Breast epithelium (tissue), 4 donors: ENCODE measurements at regions not wholly inside any gene's neighbourhood (a gene's known extent, or its start where the extent isn't known, plus 50 kb on each side); places are given as distances from the start of the nearest gene placed in this dataset.

Experiments used
- DNase-seq, 2 donors: peaks; one replicate each; pipeline ENCODE4 v3.0.0-alpha.2; 2019; ENCODE audit warnings: low spot score in 2 of 2
- H3K27ac ChIP-seq, 2 donors: fragments of 200-600 bp; sonication (generic) in 1 of 2; one replicate each; pipeline ENCODE4 v1.5.1; 2016 to 2019; ENCODE audit warnings: mild to moderate bottlenecking in 1 of 2
- H3K27me3 ChIP-seq, 2 donors: fragments of 200-600 bp; sonication (generic) in 1 of 2; one replicate each; pipeline versions ENCODE4 v1.5.1 to v1.6.0; 2017 to 2019; ENCODE audit warnings: control low read depth in 1 of 2, mild to moderate bottlenecking in 1 of 2
- H3K36me3 ChIP-seq: fragments of 200-600 bp; one replicate; pipeline ENCODE4 v1.5.1; 2019
- H3K4me1 ChIP-seq, 2 donors: fragments of 200-600 bp; sonication (generic); one replicate each; pipeline ENCODE4 v1.5.1; 2016 to 2019; ENCODE audit warnings: control low read depth in 1 of 2
- H3K4me3 ChIP-seq, 3 donors: fragments of 200-600 bp; sonication (generic); 1 replicate in 2 of 3; 2 replicates in 1 of 3; pipeline ENCODE4 v1.5.1; 2016 to 2019; ENCODE audit warnings: mild to moderate bottlenecking in 3 of 3, moderate library complexity in 2 of 3
- H3K9me3 ChIP-seq, 2 donors: fragments of 200-600 bp; sonication (generic) in 1 of 2; one replicate each; pipeline ENCODE4 v1.5.1; 2016 to 2019; ENCODE audit warnings: control low read depth in 1 of 2
- POLR2A ChIP-seq: fragments of 450-650 bp; IDR thresholded peaks from one replicate; pipeline ENCODE4 v1.6.1; 2016; ENCODE audit warnings: antibody characterized with exemption, mild to moderate bottlenecking, moderate library complexity
- POLR2AphosphoS5 ChIP-seq, 3 donors: sonication (generic); formaldehyde crosslinking; IDR thresholded peaks; one replicate each; pipeline ENCODE4 v1.6.1; 2017; ENCODE audit warnings: antibody characterized with exemption in 3 of 3
- intact Hi-C: fragments of 100-400 bp; cut with DNase I; formaldehyde crosslinking; loops from one replicate; pipeline ENCODE4 v1.15.1; 2023; ENCODE audit warnings: low total_unique reads
- TF ChIP-seq, protein P1 (sequence below), 3 donors: fragments of 450-650 bp; IDR thresholded peaks; one replicate each; pipeline ENCODE4 v1.5.1; 2016 to 2017; ENCODE audit warnings: antibody characterized with exemption in 3 of 3, mild to moderate bottlenecking in 3 of 3, moderate library complexity in 3 of 3

DNA sequence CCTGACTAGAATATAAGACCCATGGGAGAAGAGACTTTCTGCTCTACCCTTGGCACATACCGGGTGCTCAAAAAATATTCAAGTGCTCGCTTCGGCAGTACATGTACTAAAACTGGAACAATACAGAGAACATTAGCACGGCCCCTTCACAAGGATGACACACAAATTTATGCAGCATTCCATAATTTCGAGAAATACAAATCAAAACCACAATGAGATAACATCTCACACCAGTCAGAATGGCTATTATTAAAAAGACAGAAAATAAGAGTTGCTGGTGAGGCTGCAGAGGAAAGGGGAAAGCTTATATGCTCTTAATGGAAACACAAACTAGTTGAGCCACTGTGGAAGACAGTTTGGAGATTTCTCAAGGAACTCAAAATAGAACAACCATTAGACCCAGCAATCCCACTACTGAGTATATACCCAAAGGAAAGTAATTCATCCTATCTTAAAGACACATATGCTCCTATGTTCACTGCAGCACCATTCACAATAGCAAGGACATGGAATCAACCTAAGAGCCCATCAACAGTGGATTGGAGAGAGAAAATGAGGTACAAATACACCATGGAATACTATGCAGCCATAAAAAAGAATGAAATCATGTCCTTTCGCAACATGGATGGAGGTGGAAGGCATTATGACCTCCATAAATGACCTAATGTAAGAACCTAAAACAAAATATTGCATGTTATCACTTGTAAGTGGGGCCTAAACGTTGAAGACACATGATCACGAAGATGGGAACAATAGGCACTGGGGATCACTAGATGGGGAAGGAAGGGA lies 71.6 kb upstream of the CYP1B1 start:
- no peaks in the 10 kb centered on the region for H3K9me3 ChIP-seq
- H3K4me1 ChIP-seq, result peaks cover 3 to 10% of the 10 kb centered on the region in 2 donors
- intact Hi-C loops, result no loop called here
- peak overlapping the region; percentile 83 to 95 for H3K27ac ChIP-seq
- H3K36me3 ChIP-seq, result no peaks in the 10 kb centered on the region
- H3K4me3 ChIP-seq, result no peak overlapping the region
- DNase-seq, result no peak
- H3K27me3 ChIP-seq, result no peaks in the 10 kb centered on the region
- TF ChIP-seq, protein P1, sequence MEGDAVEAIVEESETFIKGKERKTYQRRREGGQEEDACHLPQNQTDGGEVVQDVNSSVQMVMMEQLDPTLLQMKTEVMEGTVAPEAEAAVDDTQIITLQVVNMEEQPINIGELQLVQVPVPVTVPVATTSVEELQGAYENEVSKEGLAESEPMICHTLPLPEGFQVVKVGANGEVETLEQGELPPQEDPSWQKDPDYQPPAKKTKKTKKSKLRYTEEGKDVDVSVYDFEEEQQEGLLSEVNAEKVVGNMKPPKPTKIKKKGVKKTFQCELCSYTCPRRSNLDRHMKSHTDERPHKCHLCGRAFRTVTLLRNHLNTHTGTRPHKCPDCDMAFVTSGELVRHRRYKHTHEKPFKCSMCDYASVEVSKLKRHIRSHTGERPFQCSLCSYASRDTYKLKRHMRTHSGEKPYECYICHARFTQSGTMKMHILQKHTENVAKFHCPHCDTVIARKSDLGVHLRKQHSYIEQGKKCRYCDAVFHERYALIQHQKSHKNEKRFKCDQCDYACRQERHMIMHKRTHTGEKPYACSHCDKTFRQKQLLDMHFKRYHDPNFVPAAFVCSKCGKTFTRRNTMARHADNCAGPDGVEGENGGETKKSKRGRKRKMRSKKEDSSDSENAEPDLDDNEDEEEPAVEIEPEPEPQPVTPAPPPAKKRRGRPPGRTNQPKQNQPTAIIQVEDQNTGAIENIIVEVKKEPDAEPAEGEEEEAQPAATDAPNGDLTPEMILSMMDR (IDR thresholded peaks at IDR 0.05), result no peak
- TF ChIP-seq POLR2A (no peak), POLR2AphosphoS5 (IDR thresholded peaks at IDR 0.05) (no peak)

DNA sequence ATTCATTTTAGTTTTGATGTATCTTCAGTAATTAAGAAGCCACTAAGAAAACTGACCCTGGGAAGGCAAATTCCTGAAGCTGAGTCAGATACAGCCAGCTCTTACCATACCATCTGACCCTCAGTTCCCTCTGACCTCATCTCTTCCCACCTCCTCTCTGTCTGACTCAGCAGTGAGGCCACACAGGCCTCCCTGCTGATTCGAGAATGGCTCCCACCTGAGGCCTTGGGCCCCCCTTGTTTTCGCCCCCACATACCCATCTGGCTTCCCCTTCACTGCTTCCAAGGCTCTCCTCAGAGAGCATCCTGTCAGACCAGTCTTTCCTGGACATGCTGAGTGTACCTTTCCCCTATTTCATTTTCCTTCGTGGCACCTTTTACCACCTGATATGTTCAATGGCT lies 71.0 kb upstream of the CYP1B1 start:
- H3K4me1 ChIP-seq, result peaks cover 3 to 10% of the 10 kb centered on the region in 2 donors
- DNase-seq, result peak in 1 of 2 donors; percentile 48
- no peaks in the 10 kb centered on the region for H3K9me3 ChIP-seq
- H3K36me3 ChIP-seq, result no peaks in the 10 kb centered on the region
- peak overlapping the region; percentile 83 to 95 for H3K27ac ChIP-seq
- TF ChIP-seq, protein P1 (IDR thresholded peaks at IDR 0.05), result no peak
- TF ChIP-seq POLR2AphosphoS5 (IDR thresholded peaks at IDR 0.05) (no peak), POLR2A (no peak)
- H3K27me3 ChIP-seq, result no peaks in the 10 kb centered on the region
- H3K4me3 ChIP-seq, result peak overlapping the region in 1 of 3 donors; percentile 9
- intact Hi-C loops, result no loop called here

DNA sequence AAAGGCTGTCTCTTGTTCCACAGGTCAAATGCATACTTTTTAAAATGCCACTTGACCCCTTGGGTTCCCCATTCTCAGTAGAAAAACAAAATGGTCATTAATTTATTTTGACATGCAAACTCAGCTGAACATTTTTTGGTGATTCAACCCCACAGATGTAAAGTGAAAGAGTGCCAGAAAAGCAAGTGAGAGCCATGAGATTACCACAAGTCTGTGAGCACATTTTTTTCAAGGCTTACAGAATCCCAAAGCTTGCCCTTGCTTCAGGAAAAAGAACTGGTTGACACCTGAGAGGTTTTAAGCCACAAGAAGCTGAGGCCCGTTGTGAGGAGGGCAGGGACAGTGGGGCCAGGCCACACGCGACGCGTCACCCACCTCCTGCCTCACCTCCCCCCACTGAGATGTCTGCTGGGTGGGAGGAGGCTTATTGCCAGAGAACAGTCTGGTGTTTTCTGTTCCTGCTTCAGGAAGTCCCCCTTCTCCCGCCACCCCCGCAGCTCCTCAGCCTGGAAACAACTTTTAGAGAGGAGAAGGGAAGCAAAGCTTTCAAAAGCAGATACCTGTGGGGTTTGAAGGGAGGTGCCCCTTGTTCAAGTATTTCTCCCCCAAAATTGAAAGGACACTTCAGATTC lies 70.4 kb upstream of the CYP1B1 start:
- no peak for TF ChIP-seq POLR2A

DNA sequence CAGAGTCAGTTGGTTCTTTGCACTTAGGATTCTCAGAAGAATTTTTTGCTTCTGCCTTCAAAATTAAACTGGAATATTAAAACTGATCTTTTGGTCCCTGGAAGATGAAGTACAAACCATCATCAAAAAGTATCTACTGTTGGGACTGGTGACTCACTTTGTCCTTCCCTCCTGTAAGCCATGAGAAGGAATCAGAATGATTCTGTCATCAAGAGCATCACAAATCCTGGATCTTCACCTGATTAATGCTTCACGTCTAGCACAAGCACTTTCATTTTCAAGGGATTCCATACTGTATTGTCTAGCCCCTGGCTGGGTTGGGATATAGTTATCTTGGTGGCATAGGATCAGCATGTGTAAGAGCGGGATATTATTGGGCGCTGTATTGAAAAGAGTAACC lies 69.3 kb upstream of the CYP1B1 start:
- no peak for DNase-seq
- no peak overlapping the region for H3K4me3 ChIP-seq
- no peaks in the 10 kb centered on the region for H3K36me3 ChIP-seq
- no peaks in the 10 kb centered on the region for H3K9me3 ChIP-seq
- intact Hi-C loops, result no loop called here
- H3K27ac ChIP-seq, result peak overlapping the region; percentile 1 to 27
- no peak for TF ChIP-seq POLR2A
- no peak for TF ChIP-seq POLR2AphosphoS5 (IDR thresholded peaks at IDR 0.05)
- TF ChIP-seq, protein P1 (IDR thresholded peaks at IDR 0.05), result no peak
- H3K27me3 ChIP-seq, result no peaks in the 10 kb centered on the region
- peaks cover 3 to 10% of the 10 kb centered on the region in 2 donors for H3K4me1 ChIP-seq

More for the DNA sequence above, 70.4 kb upstream of the CYP1B1 start:
- H3K4me1 ChIP-seq, result peaks cover 3 to 10% of the 10 kb centered on the region in 2 donors
- no peaks in the 10 kb centered on the region for H3K27me3 ChIP-seq
- intact Hi-C loops, result no loop called here
- H3K9me3 ChIP-seq, result no peaks in the 10 kb centered on the region
- no peaks in the 10 kb centered on the region for H3K36me3 ChIP-seq
- peak overlapping the region; percentile 83 to 95 for H3K27ac ChIP-seq
- DNase-seq, result peak in 1 of 2 donors; percentile 49
- H3K4me3 ChIP-seq, result peak overlapping the region in 1 of 3 donors; percentile 9

DNA sequence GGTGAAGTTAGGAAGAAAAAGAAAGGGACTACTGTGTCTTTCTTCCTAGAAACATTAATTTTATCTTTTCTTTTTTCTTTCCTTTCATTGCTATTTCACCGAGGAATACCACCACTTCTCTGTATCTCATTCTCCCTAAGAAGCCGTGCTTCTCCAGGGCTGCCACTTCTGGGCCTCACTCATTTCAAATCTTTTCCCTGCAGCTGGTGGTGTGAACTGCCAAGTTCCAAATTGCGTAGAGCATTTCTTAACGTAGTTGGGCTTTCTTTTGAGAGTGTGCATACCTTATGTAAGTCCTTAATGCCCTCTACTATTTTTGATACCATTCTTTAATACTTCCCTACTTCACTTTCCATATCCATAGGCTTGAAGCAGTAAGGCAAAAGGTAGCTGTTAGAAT lies 66.7 kb upstream of the CYP1B1 start:
- DNase-seq, result no peak
- Histone ChIP-seq H3K27me3 (no peaks in the 10 kb centered on the region), H3K9me3 (no peaks in the 10 kb centered on the region), H3K4me1 (peaks cover 3 to 10% of the 10 kb centered on the region in 2 donors), H3K36me3 (no peaks in the 10 kb centered on the region), H3K4me3 (no peak overlapping the region), H3K27ac (no peak overlapping the region)
- intact Hi-C loops, result no loop called here
- TF ChIP-seq, protein P1 (IDR thresholded peaks at IDR 0.05), result no peak
- TF ChIP-seq POLR2AphosphoS5 (IDR thresholded peaks at IDR 0.05), result no peak
- no peak for TF ChIP-seq POLR2A
